Neural progenitor cell (in vitro differentiated cells): ENCODE measurements at regions not wholly inside any gene's neighbourhood (a gene's known extent, or its start where the extent isn't known, plus 50 kb on each side); places are given as distances from the start of the nearest gene placed in this dataset.

ENCODE experiments used
- DNase-seq: peaks from one replicate; pipeline ENCODE4 v3.0.0-alpha.2; 2016; ENCODE audit warnings: low spot score
- H2AFZ ChIP-seq: fragments of 200-600 bp; sonication (generic); replicated peaks from 2 replicates; pipeline ENCODE4 v1.6.1; 2016; ENCODE audit warnings: antibody characterized with exemption
- H3F3A ChIP-seq: fragments of 200-600 bp; sonication (generic); 2 replicates; pipeline ENCODE4 v1.6.1; 2016; ENCODE audit warnings: antibody characterized with exemption, low read depth
- H3K27ac ChIP-seq: fragments of 200-600 bp; sonication (generic); 2 replicates; pipeline ENCODE4 v1.5.1; 2016; ENCODE audit warnings: mild to moderate bottlenecking
- H3K27me3 ChIP-seq: fragments of 200-600 bp; sonication (generic); 2 replicates; pipeline ENCODE4 v1.6.1; 2016; ENCODE audit warnings: mild to moderate bottlenecking, moderate library complexity
- H3K36me3 ChIP-seq: fragments of 200-600 bp; sonication (generic); 2 replicates; pipeline ENCODE4 v1.5.1; 2016
- H3K4me1 ChIP-seq: fragments of 200-600 bp; sonication (generic); 2 replicates; pipeline ENCODE4 v1.6.1; 2016; ENCODE audit warnings: mixed run types
- H3K4me2 ChIP-seq: fragments of 200-600 bp; sonication (generic); 2 replicates; pipeline ENCODE4 v1.6.1; 2016
- H3K4me3 ChIP-seq: fragments of 200-600 bp; sonication (generic); 2 replicates; pipeline ENCODE4 v1.5.1; 2016
- H3K79me2 ChIP-seq: fragments of 200-600 bp; sonication (generic); 2 replicates; pipeline ENCODE4 v1.6.1; 2016; ENCODE audit warnings: low read depth
- H3K9ac ChIP-seq: fragments of 200-600 bp; sonication (generic); 2 replicates; pipeline ENCODE4 v1.6.1; 2016
- H3K9me3 ChIP-seq: fragments of 200-600 bp; sonication (generic); 2 replicates; pipeline ENCODE4 v1.5.1; 2016; ENCODE audit warnings: low read depth
- H4K20me1 ChIP-seq: fragments of 200-600 bp; sonication (generic); 2 replicates; pipeline ENCODE4 v1.6.1; 2016; ENCODE audit warnings: low read depth
- H3K27ac Mint-ChIP-seq: 3 replicates; pipeline ENCODE4 v1.8.0; 2021; ENCODE audit warnings: mixed read lengths
- H3K27me3 Mint-ChIP-seq: 2 replicates; pipeline ENCODE4 v1.8.0; 2022; ENCODE audit warnings: low read depth, mild to moderate bottlenecking, inconsistent platforms, moderate library complexity, mixed read lengths; ENCODE audit not compliant: insufficient read depth
- H3K36me3 Mint-ChIP-seq: 3 replicates; pipeline ENCODE4 v1.8.0; 2021; ENCODE audit warnings: mixed read lengths
- H3K4me1 Mint-ChIP-seq: 3 replicates; pipeline ENCODE4 v1.8.0; 2021; ENCODE audit warnings: mixed read lengths
- H3K4me3 Mint-ChIP-seq: 3 replicates; pipeline ENCODE4 v1.8.0; 2021; ENCODE audit warnings: mild to moderate bottlenecking, moderate library complexity, mixed read lengths
- H3K9me3 Mint-ChIP-seq: 3 replicates; pipeline ENCODE4 v1.8.0; 2020; ENCODE audit warnings: mixed read lengths
- EZH2 ChIP-seq: fragments of 200-600 bp; sonication (generic); IDR thresholded peaks from 2 replicates; pipeline ENCODE4 v1.6.1; 2017; ENCODE audit warnings: antibody characterized with exemption, mild to moderate bottlenecking, moderate library complexity
- EZH2phosphoT487 ChIP-seq: fragments of 200-600 bp; sonication (generic); IDR thresholded peaks from 2 replicates; pipeline ENCODE4 v1.6.1; 2017; ENCODE audit warnings: antibody characterized with exemption
- TF ChIP-seq, protein P1 (sequence below): fragments of 200-600 bp; sonication (generic); IDR thresholded peaks from 2 replicates; pipeline ENCODE4 v1.5.1; 2017; ENCODE audit warnings: antibody characterized with exemption, mild to moderate bottlenecking

GRCh38 chr12:118467641-118468305 lies 91.4 kb downstream of the SUDS3 start:
- Histone ChIP-seq H3K79me2 (no peaks in the 10 kb centered on the region), H3K4me2 (no peak overlapping the region), H3F3A (no peaks in the 10 kb centered on the region), H3K4me3 (no peak overlapping the region), H3K9ac (no peak overlapping the region), H3K36me3 (no peaks in the 10 kb centered on the region), H4K20me1 (no peaks in the 10 kb centered on the region), H2AFZ (no peak overlapping the region), H3K27ac (no peak overlapping the region), H3K9me3 (no peaks in the 10 kb centered on the region), H3K4me1 (no peaks in the 10 kb centered on the region), H3K27me3 (no peaks in the 10 kb centered on the region)
- Mint-ChIP-seq H3K27ac (no peak overlapping the region), H3K9me3 (peaks cover 3% of the 10 kb centered on the region), H3K27me3 (peaks cover 4% of the 10 kb centered on the region), H3K4me1 (peaks cover 11% of the 10 kb centered on the region), H3K36me3 (no peaks in the 10 kb centered on the region), H3K4me3 (no peak overlapping the region)
- TF ChIP-seq, protein P1, sequence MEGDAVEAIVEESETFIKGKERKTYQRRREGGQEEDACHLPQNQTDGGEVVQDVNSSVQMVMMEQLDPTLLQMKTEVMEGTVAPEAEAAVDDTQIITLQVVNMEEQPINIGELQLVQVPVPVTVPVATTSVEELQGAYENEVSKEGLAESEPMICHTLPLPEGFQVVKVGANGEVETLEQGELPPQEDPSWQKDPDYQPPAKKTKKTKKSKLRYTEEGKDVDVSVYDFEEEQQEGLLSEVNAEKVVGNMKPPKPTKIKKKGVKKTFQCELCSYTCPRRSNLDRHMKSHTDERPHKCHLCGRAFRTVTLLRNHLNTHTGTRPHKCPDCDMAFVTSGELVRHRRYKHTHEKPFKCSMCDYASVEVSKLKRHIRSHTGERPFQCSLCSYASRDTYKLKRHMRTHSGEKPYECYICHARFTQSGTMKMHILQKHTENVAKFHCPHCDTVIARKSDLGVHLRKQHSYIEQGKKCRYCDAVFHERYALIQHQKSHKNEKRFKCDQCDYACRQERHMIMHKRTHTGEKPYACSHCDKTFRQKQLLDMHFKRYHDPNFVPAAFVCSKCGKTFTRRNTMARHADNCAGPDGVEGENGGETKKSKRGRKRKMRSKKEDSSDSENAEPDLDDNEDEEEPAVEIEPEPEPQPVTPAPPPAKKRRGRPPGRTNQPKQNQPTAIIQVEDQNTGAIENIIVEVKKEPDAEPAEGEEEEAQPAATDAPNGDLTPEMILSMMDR = no peak
- no peak for TF ChIP-seq EZH2
- no peak for TF ChIP-seq EZH2phosphoT487
- DNase-seq = no peak

DNA sequence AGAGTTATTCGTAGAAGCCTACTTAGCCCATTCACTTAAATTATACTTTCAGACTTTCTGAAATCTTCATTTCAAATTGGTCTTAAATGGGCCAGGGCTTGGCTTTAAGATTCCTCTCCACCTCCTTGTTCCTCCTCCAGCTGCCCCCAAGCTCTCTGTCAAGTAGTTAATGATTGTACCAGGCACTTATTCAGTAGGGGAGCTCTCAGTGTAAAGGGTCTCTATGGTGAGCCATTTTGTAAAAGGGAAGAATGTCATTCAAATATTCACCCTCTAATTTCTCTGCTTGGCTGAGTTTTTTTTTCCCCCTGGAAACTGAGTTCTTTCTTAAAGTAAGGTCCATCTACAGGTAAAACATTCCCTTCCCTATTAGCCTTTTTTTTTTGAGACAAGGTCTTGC lies 96.6 kb downstream of the SUDS3 start:
- TF ChIP-seq, protein P1 = no peak
- TF ChIP-seq EZH2 (no peak), EZH2phosphoT487 (no peak)
- Mint-ChIP-seq H3K36me3 (no peaks in the 10 kb centered on the region), H3K4me1 (peaks cover 14% of the 10 kb centered on the region), H3K27me3 (peaks cover 5% of the 10 kb centered on the region), H3K4me3 (no peak overlapping the region), H3K27ac (no peak overlapping the region), H3K9me3 (peaks cover 3% of the 10 kb centered on the region)
- Histone ChIP-seq H3K79me2 (no peaks in the 10 kb centered on the region), H3K4me1 (no peaks in the 10 kb centered on the region), H4K20me1 (no peaks in the 10 kb centered on the region), H3K4me3 (no peak overlapping the region), H3K4me2 (no peak overlapping the region), H3K9ac (no peak overlapping the region), H3K36me3 (no peaks in the 10 kb centered on the region), H2AFZ (no peak overlapping the region), H3F3A (no peaks in the 10 kb centered on the region), H3K9me3 (no peaks in the 10 kb centered on the region), H3K27me3 (no peaks in the 10 kb centered on the region), H3K27ac (no peak overlapping the region)
- no peak for DNase-seq

DNA sequence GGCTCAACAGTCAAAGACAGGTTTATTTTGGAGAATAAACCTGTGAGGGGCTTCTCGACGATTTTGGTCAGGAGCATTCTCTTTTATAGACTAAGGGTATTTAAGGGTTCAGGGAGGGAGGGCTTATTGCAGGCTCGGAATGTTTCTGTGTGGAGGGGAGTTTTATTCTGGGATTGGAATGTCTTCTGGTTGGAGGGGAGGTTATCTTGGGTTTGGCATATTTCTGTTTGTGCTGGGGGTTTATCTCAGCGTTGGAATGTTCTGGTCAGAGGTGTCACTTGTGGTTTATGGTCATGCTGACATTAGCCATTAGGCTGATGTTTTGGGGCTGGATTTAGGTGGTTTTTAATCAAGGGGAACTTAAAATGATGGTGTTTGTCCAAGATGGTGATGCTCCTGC lies 103.9 kb downstream of the SUDS3 start:
- Mint-ChIP-seq H3K27ac (no peak overlapping the region), H3K4me3 (no peak overlapping the region), H3K9me3 (no peaks in the 10 kb centered on the region), H3K4me1 (no peaks in the 10 kb centered on the region), H3K27me3 (peaks cover 2% of the 10 kb centered on the region), H3K36me3 (no peaks in the 10 kb centered on the region)
- Histone ChIP-seq H3F3A (no peaks in the 10 kb centered on the region), H4K20me1 (no peaks in the 10 kb centered on the region), H3K27me3 (no peaks in the 10 kb centered on the region), H2AFZ (no peak overlapping the region), H3K4me2 (no peak overlapping the region), H3K36me3 (no peaks in the 10 kb centered on the region), H3K4me3 (no peak overlapping the region), H3K79me2 (no peaks in the 10 kb centered on the region), H3K27ac (no peak overlapping the region), H3K4me1 (no peaks in the 10 kb centered on the region), H3K9ac (no peak overlapping the region), H3K9me3 (no peaks in the 10 kb centered on the region)
- no peak for DNase-seq
- TF ChIP-seq, protein P1 = no peak
- TF ChIP-seq EZH2phosphoT487 = no peak
